OCI-LY1 (cell line): ENCODE measurements at regions not wholly inside any gene's neighbourhood (a gene's known extent, or its start where the extent isn't known, plus 50 kb on each side); places are given as distances from the start of the nearest gene placed in this dataset.

ENCODE experiments used
- H2AFZ ChIP-seq: fragments of 200-600 bp; sonication (generic), shearing (Covaris generic); 2 replicates; pipeline ENCODE4 v1.6.0; 2014; ENCODE audit warnings: antibody characterized with exemption, mild to moderate bottlenecking, low read length
- H3F3A ChIP-seq: fragments of 200-600 bp; sonication (generic), shearing (Covaris generic); 2 replicates; pipeline ENCODE4 v1.6.0; 2014; ENCODE audit warnings: mild to moderate bottlenecking, antibody characterized with exemption, low read length, moderate library complexity; ENCODE audit not compliant: insufficient read depth
- H3K27ac ChIP-seq: fragments of 200-600 bp; sonication (generic); 2 replicates; pipeline ENCODE4 v1.5.1; 2014; ENCODE audit warnings: low read length, mixed run types, mild to moderate bottlenecking, low read depth; ENCODE audit not compliant: poor library complexity, severe bottlenecking
- H3K27me3 ChIP-seq: fragments of 200-600 bp; sonication (generic); 2 replicates; pipeline ENCODE4 v1.6.0; 2014; ENCODE audit warnings: antibody characterized with exemption, mild to moderate bottlenecking, low read length, moderate library complexity; ENCODE audit not compliant: insufficient read depth
- H3K36me3 ChIP-seq: fragments of 200-600 bp; sonication (generic); 2 replicates; pipeline ENCODE4 v1.6.1; 2014; ENCODE audit warnings: mild to moderate bottlenecking, antibody characterized with exemption, low read length, moderate library complexity, mixed read lengths; ENCODE audit not compliant: insufficient read depth
- H3K4me1 ChIP-seq: fragments of 200-600 bp; sonication (generic); 2 replicates; pipeline ENCODE4 v1.5.1; 2014; ENCODE audit warnings: mild to moderate bottlenecking, low read length, moderate library complexity; ENCODE audit not compliant: insufficient read depth, severe bottlenecking
- H3K4me2 ChIP-seq: fragments of 200-600 bp; sonication (generic), shearing (Covaris generic); 2 replicates; pipeline ENCODE4 v1.6.1; 2014; ENCODE audit warnings: low read length
- H3K4me3 ChIP-seq: fragments of 200-600 bp; sonication (generic); 2 replicates; pipeline ENCODE4 v1.5.1; 2014; ENCODE audit warnings: low read length, low read depth, mild to moderate bottlenecking, mixed read lengths; ENCODE audit not compliant: poor library complexity, severe bottlenecking
- H3K79me2 ChIP-seq: fragments of 200-600 bp; shearing (Covaris generic); 2 replicates; pipeline ENCODE4 v1.6.1; 2016; ENCODE audit warnings: mixed run types, low read length, mixed read lengths; ENCODE audit not compliant: insufficient read depth
- H3K9ac ChIP-seq: fragments of 200-600 bp; sonication (generic), shearing (Covaris generic); 2 replicates; pipeline ENCODE4 v1.6.1; 2014; ENCODE audit warnings: mild to moderate bottlenecking, low read length, mixed read lengths
- H3K9me2 ChIP-seq: fragments of 200-600 bp; sonication (generic), shearing (Covaris generic); 2 replicates; pipeline ENCODE4 v1.6.1; 2014; ENCODE audit warnings: low read depth, mild to moderate bottlenecking, low read length, mixed read lengths
- H3K9me3 ChIP-seq: fragments of 200-600 bp; shearing (Covaris generic); 2 replicates; pipeline ENCODE4 v1.6.1; 2014; ENCODE audit warnings: low read length, mixed read lengths
- H4K20me1 ChIP-seq: fragments of 200-600 bp; sonication (generic), shearing (Covaris generic); 2 replicates; pipeline ENCODE4 v1.6.0; 2016; ENCODE audit warnings: mild to moderate bottlenecking, low read length; ENCODE audit not compliant: insufficient read depth
- EZH2 ChIP-seq: fragments of 200-600 bp; sonication (generic), shearing (Covaris generic); IDR thresholded peaks from 2 replicates; pipeline ENCODE4 v1.8.0; 2017; ENCODE audit warnings: borderline replicate concordance, mixed run types, mild to moderate bottlenecking, antibody characterized with exemption, low read length, moderate library complexity, mixed read lengths
- TF ChIP-seq, protein P1 (sequence below): fragments of 200-600 bp; sonication (generic), shearing (Covaris generic); IDR thresholded peaks from 2 replicates; pipeline ENCODE4 v1.5.1; 2017; ENCODE audit warnings: mild to moderate bottlenecking, antibody characterized with exemption, low read length, moderate library complexity, mixed read lengths

DNA sequence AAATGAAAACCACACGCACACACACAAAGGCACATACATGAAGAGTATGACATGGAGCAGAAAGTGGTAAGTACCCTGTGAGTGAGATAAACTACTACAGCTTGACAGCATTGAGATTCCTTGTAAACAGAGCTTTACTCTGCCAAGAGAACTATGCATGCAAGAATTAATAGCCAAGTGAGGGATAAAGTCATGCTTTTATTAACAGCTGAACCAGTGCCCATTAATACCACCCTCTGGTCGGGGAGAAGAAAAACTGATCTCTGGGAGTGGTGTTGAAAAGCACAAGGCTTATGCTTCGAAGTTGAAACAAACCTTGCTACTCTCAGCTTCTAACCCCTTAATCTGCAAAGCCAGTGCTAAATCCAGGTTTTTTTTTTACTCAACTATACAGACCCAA is 95.9 kb upstream of the C1QTNF7 start:
- H3K9ac ChIP-seq = no peak overlapping the region
- no peaks in the 10 kb centered on the region for H3K9me3 ChIP-seq
- no peak overlapping the region for H3K4me2 ChIP-seq
- no peak overlapping the region for H3K4me3 ChIP-seq
- H3K27me3 ChIP-seq = no peaks in the 10 kb centered on the region
- no peaks in the 10 kb centered on the region for H4K20me1 ChIP-seq
- H2AFZ ChIP-seq = no peak overlapping the region
- no peaks in the 10 kb centered on the region for H3K36me3 ChIP-seq
- no peaks in the 10 kb centered on the region for H3K4me1 ChIP-seq
- TF ChIP-seq EZH2 = no peak
- TF ChIP-seq, protein P1, sequence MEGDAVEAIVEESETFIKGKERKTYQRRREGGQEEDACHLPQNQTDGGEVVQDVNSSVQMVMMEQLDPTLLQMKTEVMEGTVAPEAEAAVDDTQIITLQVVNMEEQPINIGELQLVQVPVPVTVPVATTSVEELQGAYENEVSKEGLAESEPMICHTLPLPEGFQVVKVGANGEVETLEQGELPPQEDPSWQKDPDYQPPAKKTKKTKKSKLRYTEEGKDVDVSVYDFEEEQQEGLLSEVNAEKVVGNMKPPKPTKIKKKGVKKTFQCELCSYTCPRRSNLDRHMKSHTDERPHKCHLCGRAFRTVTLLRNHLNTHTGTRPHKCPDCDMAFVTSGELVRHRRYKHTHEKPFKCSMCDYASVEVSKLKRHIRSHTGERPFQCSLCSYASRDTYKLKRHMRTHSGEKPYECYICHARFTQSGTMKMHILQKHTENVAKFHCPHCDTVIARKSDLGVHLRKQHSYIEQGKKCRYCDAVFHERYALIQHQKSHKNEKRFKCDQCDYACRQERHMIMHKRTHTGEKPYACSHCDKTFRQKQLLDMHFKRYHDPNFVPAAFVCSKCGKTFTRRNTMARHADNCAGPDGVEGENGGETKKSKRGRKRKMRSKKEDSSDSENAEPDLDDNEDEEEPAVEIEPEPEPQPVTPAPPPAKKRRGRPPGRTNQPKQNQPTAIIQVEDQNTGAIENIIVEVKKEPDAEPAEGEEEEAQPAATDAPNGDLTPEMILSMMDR = no peak
- H3K27ac ChIP-seq = no peak overlapping the region
- H3K79me2 ChIP-seq = no peaks in the 10 kb centered on the region
- no peaks in the 10 kb centered on the region for H3K9me2 ChIP-seq
- H3F3A ChIP-seq = no peaks in the 10 kb centered on the region

DNA sequence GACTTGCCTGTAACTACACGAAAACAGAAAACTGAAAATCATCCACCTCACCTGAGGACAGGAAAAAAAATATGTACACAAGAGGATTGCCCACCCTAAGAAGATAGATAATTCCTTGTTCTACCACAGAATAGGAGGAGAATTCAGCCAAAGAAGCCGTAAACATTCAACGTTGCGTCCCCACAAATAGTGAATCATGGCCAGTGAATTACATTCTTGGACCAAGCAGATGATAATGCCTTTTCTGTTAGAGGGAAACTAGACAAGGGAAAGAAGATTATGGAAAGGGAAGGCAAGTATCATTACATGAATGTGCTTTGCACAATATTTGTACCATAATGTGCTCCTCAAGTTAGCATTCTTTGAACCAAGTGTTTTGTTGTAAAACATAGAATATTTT is 95.5 kb upstream of the C1QTNF7 start:
- Histone ChIP-seq H3K9ac (no peak overlapping the region), H3F3A (no peaks in the 10 kb centered on the region), H3K4me2 (no peak overlapping the region), H3K9me2 (no peaks in the 10 kb centered on the region), H3K36me3 (no peaks in the 10 kb centered on the region), H3K27me3 (no peaks in the 10 kb centered on the region), H2AFZ (no peak overlapping the region), H3K79me2 (no peaks in the 10 kb centered on the region), H3K27ac (no peak overlapping the region), H4K20me1 (no peaks in the 10 kb centered on the region), H3K9me3 (no peaks in the 10 kb centered on the region), H3K4me1 (no peaks in the 10 kb centered on the region), H3K4me3 (no peak overlapping the region)
- no peak for TF ChIP-seq EZH2
- TF ChIP-seq, protein P1 = no peak

DNA sequence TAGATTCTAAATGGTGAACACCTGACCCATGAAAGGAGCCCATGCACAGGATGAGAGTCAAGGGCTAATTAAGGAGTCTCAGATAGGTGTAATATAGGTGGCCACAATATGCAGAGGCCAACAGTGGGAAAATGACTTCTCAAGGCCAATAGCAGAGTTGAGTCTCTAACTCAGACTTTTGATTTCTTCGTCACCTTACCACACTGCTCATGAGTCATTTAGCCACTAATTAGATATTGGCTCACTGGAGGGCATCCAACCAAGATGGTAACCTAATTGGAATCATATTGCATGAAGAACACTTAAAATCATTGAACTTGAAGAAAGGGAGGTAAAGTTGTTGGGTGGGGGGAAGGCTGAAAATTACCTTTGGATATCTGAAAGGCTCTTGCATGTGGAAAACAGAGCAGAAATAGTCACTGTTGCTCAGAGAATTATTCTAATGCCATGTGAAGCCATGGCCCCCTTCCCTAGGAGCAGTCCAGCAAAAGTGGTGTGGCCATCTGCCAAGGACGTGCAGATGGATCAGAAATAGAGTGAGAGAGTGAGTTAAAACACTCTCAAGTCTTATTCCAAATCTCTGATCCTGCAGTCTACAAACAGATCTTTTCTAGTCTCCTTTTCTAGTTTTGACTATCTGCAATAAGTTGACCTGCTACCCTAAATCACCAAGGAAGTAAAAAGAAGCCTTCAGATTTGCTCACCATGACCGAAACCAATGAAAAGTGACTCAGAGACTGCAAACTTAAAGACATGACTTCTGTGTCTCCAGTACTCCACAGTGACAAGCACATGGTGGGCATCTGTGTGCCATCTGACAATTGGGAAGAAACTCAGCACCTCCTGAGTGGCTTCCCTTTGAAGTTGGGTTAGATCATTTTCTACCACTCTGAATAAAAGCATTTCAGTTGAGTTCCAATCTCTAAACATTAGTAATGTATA is 93.9 kb upstream of the C1QTNF7 start:
- Histone ChIP-seq H3K9ac (no peak overlapping the region), H3F3A (no peaks in the 10 kb centered on the region), H3K36me3 (no peaks in the 10 kb centered on the region), H3K4me3 (no peak overlapping the region), H3K4me2 (no peak overlapping the region), H3K79me2 (no peaks in the 10 kb centered on the region), H4K20me1 (no peaks in the 10 kb centered on the region), H3K27ac (no peak overlapping the region), H3K9me2 (no peaks in the 10 kb centered on the region), H2AFZ (no peak overlapping the region), H3K9me3 (no peaks in the 10 kb centered on the region), H3K4me1 (no peaks in the 10 kb centered on the region), H3K27me3 (no peaks in the 10 kb centered on the region)
- TF ChIP-seq, protein P1 = no peak
- no peak for TF ChIP-seq EZH2
